ENCODE measurements at regions not wholly inside any gene's neighbourhood (a gene's known extent, or its start where the extent isn't known, plus 50 kb on each side); places are given as distances from the start of the nearest gene placed in this dataset.

DNA sequence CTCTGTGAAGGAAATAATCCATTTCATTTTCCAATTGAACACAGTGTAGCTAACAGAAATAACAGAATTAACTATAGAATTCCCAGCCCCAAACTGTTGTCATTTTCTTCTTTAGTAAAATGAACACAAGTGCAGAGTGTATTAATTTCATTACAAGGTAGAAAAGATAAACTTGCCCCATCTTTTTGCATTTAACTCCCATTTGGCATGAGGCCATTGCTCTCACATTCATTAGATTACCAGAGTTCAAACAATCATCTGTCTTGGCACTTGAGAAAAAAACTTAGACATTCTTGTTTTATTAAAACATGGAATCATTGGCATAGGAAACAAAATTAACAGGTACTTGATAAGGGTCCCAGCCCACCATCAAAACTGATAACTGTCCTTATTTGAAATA lies 821.5 kb upstream of the C9orf72 start:
- TF ChIP-seq, protein P1, sequence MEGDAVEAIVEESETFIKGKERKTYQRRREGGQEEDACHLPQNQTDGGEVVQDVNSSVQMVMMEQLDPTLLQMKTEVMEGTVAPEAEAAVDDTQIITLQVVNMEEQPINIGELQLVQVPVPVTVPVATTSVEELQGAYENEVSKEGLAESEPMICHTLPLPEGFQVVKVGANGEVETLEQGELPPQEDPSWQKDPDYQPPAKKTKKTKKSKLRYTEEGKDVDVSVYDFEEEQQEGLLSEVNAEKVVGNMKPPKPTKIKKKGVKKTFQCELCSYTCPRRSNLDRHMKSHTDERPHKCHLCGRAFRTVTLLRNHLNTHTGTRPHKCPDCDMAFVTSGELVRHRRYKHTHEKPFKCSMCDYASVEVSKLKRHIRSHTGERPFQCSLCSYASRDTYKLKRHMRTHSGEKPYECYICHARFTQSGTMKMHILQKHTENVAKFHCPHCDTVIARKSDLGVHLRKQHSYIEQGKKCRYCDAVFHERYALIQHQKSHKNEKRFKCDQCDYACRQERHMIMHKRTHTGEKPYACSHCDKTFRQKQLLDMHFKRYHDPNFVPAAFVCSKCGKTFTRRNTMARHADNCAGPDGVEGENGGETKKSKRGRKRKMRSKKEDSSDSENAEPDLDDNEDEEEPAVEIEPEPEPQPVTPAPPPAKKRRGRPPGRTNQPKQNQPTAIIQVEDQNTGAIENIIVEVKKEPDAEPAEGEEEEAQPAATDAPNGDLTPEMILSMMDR (IDR thresholded peaks at IDR 0.05; ENCODE audit: low read length) = no peak
- no peak for TF ChIP-seq EZH2 (IDR thresholded peaks at IDR 0.05; ENCODE audit: borderline replicate concordance, low read length)
